Thyroid gland (tissue), 4 donors: ENCODE measurements at regions not wholly inside any gene's neighbourhood (a gene's known extent, or its start where the extent isn't known, plus 50 kb on each side); places are given as distances from the start of the nearest gene placed in this dataset.

Experiments used
- POLR2A ChIP-seq, 2 donors: fragments of 450-650 bp; IDR thresholded peaks; one replicate each; pipeline ENCODE4 v1.6.1; 2017; ENCODE audit warnings: antibody characterized with exemption in 2 of 2, mild to moderate bottlenecking in 2 of 2, moderate library complexity in 1 of 2
- TF ChIP-seq, protein P1 (sequence below), 6 experiments: fragments of 200-600 bp in 3 of 6; fragments of 450-650 bp in 3 of 6; sonication (generic) in 3 of 6; IDR thresholded peaks; one replicate each; pipeline ENCODE4 v1.5.1; 2016 to 2019; ENCODE audit warnings: antibody characterized with exemption in 6 of 6, mild to moderate bottlenecking in 2 of 6, inconsistent platforms in 1 of 6, moderate library complexity in 1 of 6

DNA sequence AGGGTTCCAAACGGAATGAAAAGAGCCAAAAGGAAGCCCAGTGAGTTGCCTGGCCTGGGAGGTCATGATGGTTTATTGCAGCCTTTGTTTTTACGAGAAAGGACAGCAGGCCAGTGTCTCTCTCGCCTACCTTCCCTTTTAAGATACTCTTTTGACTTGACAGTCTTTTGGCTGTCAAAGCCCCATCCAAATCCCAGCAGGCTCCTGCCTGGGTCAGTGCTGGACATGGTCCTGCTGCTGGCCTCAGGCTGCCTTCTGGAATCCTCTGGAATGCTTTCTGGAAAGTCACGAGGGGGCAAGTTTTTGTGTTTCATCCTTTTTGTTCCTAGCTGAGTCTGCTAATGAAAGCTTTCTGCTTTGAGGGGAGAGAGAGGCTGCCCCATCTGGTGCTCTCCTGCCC is 444.8 kb downstream of the OLFM4 start:
- TF ChIP-seq, protein P1, sequence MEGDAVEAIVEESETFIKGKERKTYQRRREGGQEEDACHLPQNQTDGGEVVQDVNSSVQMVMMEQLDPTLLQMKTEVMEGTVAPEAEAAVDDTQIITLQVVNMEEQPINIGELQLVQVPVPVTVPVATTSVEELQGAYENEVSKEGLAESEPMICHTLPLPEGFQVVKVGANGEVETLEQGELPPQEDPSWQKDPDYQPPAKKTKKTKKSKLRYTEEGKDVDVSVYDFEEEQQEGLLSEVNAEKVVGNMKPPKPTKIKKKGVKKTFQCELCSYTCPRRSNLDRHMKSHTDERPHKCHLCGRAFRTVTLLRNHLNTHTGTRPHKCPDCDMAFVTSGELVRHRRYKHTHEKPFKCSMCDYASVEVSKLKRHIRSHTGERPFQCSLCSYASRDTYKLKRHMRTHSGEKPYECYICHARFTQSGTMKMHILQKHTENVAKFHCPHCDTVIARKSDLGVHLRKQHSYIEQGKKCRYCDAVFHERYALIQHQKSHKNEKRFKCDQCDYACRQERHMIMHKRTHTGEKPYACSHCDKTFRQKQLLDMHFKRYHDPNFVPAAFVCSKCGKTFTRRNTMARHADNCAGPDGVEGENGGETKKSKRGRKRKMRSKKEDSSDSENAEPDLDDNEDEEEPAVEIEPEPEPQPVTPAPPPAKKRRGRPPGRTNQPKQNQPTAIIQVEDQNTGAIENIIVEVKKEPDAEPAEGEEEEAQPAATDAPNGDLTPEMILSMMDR (IDR thresholded peaks at IDR 0.05): no peak
- TF ChIP-seq POLR2A (IDR thresholded peaks at IDR 0.05): no peak
